C4-2B (cell line): ENCODE measurements at regions not wholly inside any gene's neighbourhood (a gene's known extent, or its start where the extent isn't known, plus 50 kb on each side); places are given as distances from the start of the nearest gene placed in this dataset.
"Not testable (repeated sequence)": the region's sequence is repeated elsewhere in the genome, so short reads cannot be mapped to it uniquely, and the experiment has no call there.

ENCODE experiments used
- H3K27ac ChIP-seq: fragments of 450-650 bp; 2 replicates; pipeline ENCODE4 v1.5.1; 2017
- ZFX ChIP-seq: fragments of 450-650 bp; IDR thresholded peaks from 2 replicates; pipeline ENCODE4 v1.6.1; 2017
- TF ChIP-seq, protein P1 (sequence below): fragments of 450-650 bp; conservative IDR thresholded peaks from 2 replicates; pipeline ENCODE4 v1.5.1; 2017; ENCODE audit warnings: mild to moderate bottlenecking

DNA sequence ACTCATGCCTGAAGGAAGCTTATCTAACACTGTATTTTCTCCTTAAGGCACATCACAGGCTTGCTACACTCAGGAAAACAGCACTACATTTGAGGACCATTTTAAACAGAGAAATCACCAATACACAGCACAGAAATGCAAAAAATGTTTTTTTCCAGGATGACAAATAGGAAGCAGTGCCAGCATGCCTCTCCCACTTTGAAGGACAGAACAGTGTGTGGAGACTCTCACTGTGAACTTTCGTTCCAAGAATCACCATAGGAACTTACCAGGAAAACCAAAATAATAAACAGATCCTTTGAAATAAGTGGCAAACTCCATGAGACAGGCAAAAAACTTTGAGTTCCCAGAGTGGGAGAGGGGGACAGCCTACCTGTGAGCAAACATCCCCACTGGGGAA lies 217.8 kb upstream of the MAST4 start:
- TF ChIP-seq, protein P1, sequence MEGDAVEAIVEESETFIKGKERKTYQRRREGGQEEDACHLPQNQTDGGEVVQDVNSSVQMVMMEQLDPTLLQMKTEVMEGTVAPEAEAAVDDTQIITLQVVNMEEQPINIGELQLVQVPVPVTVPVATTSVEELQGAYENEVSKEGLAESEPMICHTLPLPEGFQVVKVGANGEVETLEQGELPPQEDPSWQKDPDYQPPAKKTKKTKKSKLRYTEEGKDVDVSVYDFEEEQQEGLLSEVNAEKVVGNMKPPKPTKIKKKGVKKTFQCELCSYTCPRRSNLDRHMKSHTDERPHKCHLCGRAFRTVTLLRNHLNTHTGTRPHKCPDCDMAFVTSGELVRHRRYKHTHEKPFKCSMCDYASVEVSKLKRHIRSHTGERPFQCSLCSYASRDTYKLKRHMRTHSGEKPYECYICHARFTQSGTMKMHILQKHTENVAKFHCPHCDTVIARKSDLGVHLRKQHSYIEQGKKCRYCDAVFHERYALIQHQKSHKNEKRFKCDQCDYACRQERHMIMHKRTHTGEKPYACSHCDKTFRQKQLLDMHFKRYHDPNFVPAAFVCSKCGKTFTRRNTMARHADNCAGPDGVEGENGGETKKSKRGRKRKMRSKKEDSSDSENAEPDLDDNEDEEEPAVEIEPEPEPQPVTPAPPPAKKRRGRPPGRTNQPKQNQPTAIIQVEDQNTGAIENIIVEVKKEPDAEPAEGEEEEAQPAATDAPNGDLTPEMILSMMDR = no peak
- no peak for TF ChIP-seq ZFX
- no peak overlapping the region for H3K27ac ChIP-seq

DNA sequence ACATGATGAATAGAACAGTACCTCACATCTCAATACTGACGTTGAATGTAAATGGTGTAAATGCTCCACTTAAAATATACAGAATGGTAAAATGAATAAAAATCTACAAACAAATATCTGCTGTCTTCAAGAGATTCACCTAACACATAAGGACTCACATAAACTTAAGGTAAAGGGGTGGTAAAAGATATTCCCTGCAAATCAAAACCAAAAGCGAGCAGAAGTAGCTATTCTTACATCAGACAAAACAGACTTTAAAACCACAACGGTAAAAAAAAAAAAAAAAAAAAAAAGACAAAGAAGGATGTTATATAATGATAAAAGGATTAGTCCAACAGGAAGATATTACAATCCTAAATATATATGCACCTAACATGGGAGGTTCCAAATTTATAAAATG lies 214.0 kb upstream of the MAST4 start:
- H3K27ac ChIP-seq = no peak overlapping the region
- no peak for TF ChIP-seq ZFX
- TF ChIP-seq, protein P1 = no peak

GRCh38 chr5:66405145-66405544 lies 191.0 kb upstream of the MAST4 start:
- H3K27ac ChIP-seq = not testable (repeated sequence)

DNA sequence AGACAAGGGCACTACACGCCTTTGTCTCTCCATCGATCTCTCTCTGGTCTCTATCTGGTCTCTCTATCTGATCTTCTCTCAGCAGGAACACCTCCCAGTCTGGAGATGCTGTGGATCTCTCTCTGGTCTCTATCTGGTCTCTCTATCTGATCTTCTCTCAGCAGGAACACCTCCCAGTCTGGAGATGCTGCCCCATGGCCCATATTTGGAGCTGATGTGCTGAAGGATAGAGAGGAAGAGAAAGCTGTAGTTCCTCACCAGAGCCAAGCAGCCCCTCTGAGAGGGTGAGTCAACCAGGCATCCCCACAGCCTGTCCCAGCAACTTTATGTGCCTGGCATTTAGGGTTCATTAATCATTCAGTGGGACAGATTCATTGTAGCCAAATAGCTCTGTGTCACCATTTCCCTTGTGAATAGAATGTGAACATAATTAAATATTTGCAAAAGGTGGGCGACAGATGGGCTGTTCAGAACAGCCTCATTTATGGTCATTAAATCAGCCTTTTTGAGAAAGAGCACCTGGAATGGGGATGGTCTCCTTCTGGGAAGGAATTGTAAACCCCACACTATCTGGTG lies 189.3 kb upstream of the MAST4 start:
- no peak for TF ChIP-seq ZFX
- TF ChIP-seq, protein P1 = no peak
- no peak overlapping the region for H3K27ac ChIP-seq

- H3K27ac ChIP-seq = no peak overlapping the region
- TF ChIP-seq ZFX = no peak
- TF ChIP-seq, protein P1 = no peak
Measured at GRCh38 chr5:66407765-66408164, 188.4 kb upstream of the MAST4 start.

DNA sequence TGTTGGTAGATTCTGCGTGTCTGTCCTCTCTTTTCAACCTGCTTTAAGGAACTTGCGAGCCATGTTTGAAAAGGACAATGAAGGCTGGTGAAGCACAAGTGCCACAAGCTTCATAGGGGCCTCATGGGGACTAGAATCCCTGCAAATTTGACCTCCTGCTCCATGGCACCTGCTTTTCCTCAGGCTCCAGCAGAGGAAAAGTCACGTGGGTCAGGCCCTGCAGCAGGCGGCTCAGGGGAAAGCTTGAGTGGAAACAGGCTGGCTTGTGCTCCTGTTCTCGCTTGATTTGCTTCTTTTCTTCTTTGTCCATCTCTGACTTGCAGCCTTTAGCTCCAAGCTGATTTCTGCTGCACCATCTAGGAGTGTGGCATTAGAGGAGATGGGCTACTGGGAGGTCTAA lies 187.6 kb upstream of the MAST4 start:
- H3K27ac ChIP-seq = no peak overlapping the region
- TF ChIP-seq, protein P1 = no peak
- no peak for TF ChIP-seq ZFX

GRCh38 chr5:66410122-66410521 lies 186.1 kb upstream of the MAST4 start:
- TF ChIP-seq ZFX = no peak
- TF ChIP-seq, protein P1 = no peak
- H3K27ac ChIP-seq = no peak overlapping the region

DNA sequence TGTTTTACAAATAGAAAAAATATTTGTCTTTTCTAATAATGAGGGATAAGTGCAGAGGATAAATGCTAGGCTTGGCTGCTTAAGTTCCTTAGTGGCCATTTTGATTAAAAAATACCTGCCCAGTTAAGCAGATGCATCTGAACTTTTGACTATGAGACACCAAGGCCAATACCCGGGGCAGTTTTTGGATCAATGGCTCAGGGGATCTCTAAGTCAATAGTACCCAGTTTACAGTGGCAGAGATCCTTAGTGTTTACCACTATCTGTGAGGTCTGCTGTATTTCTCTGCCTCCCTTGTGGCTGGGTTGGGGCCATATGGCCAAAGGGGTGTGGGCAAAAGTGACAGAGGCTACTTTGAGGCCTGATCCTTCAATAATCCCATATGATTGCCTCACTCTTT lies 184.5 kb upstream of the MAST4 start:
- no peak for TF ChIP-seq ZFX
- TF ChIP-seq, protein P1 = no peak
- no peak overlapping the region for H3K27ac ChIP-seq
